ENCODE measurements at regions not wholly inside any gene's neighbourhood (a gene's known extent, or its start where the extent isn't known, plus 50 kb on each side); places are given as distances from the start of the nearest gene placed in this dataset.

- no peak for TF ChIP-seq CTCF (IDR thresholded peaks at IDR 0.05; ENCODE audit: control insufficient read depth, insufficient read depth, low read depth, low read length, missing control alignments)
- no peak for DNase-seq (ENCODE audit: low read depth)
- no peak overlapping the region for H3K4me3 ChIP-seq (ENCODE audit: control insufficient read depth, low read depth, low read length)
Observed at GRCh38 chr18:68186039-68186438, 528.9 kb downstream of the TMX3 start.

- H3K4me3 ChIP-seq (ENCODE audit: control insufficient read depth, low read depth, low read length): no peak overlapping the region
- DNase-seq (ENCODE audit: low read depth): no peak
- no peak for TF ChIP-seq CTCF (IDR thresholded peaks at IDR 0.05; ENCODE audit: control insufficient read depth, insufficient read depth, low read depth, low read length, missing control alignments)
Observed at GRCh38 chr18:68181956-68182355, 533.0 kb downstream of the TMX3 start.

GRCh38 chr18:68179811-68180210 is 535.1 kb downstream of the TMX3 start:
- no peak for DNase-seq (ENCODE audit: low read depth)
- no peak for TF ChIP-seq CTCF (IDR thresholded peaks at IDR 0.05; ENCODE audit: control insufficient read depth, insufficient read depth, low read depth, low read length, missing control alignments)
- H3K4me3 ChIP-seq (ENCODE audit: control insufficient read depth, low read depth, low read length): no peak overlapping the region

- H3K4me3 ChIP-seq (ENCODE audit: control insufficient read depth, low read depth, low read length): no peak overlapping the region
- no peak for TF ChIP-seq CTCF (IDR thresholded peaks at IDR 0.05; ENCODE audit: control insufficient read depth, insufficient read depth, low read depth, low read length, missing control alignments)
- no peak for DNase-seq (ENCODE audit: low read depth)
Observed at GRCh38 chr18:68178921-68179320, 536.0 kb downstream of the TMX3 start.

- DNase-seq (ENCODE audit: low read depth): peak; percentile 98
- TF ChIP-seq CTCF (IDR thresholded peaks at IDR 0.05; ENCODE audit: control insufficient read depth, insufficient read depth, low read depth, low read length, missing control alignments): no peak
- H3K4me3 ChIP-seq (ENCODE audit: control insufficient read depth, low read depth, low read length): no peak overlapping the region
Observed at GRCh38 chr18:68177807-68178702, 536.9 kb downstream of the TMX3 start.

- DNase-seq (ENCODE audit: low read depth): no peak
- H3K4me3 ChIP-seq (ENCODE audit: control insufficient read depth, low read depth, low read length): no peak overlapping the region
- TF ChIP-seq CTCF (IDR thresholded peaks at IDR 0.05; ENCODE audit: control insufficient read depth, insufficient read depth, low read depth, low read length, missing control alignments): no peak
Observed at GRCh38 chr18:68176901-68177300, 538.0 kb downstream of the TMX3 start.

All from AG09309 (cell line).